ENCODE measurements at regions not wholly inside any gene's neighbourhood (a gene's known extent, or its start where the extent isn't known, plus 50 kb on each side); places are given as distances from the start of the nearest gene placed in this dataset.

DNA sequence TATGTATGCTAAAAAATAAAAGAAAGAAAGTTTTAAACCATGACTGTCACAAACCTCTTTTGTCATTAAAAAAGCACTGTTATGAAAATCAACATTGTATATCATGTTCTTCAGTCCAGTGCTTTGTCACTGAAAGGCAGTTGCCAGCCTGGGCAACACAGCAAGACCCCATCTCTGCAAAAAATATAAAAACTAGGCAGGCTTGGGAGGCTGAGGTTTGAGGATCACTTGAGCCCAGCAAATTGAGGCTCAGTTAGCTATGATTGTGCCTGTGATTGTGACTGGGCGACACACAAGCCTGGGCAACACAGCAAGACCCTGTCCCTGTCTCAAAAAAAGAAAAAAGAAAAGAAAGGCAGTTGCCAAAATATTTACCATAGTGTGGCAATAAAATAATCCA is 102.7 kb upstream of the NAP1L1 start:
- Histone ChIP-seq H3K9me3 (ENCODE audit: low read length) (no peaks in the 10 kb centered on the region), H3K4me2 (ENCODE audit: low read length) (no peak overlapping the region), H3K27ac (ENCODE audit: low read depth, low read length, poor library complexity, severe bottlenecking) (no peak overlapping the region), H2AFZ (ENCODE audit: low read length) (no peak overlapping the region), H3K36me3 (ENCODE audit: insufficient read depth, low read length) (no peaks in the 10 kb centered on the region), H3K79me2 (ENCODE audit: insufficient read depth, low read depth, low read length) (no peaks in the 10 kb centered on the region), H3K4me1 (ENCODE audit: insufficient read depth, low read length, poor library complexity, severe bottlenecking) (no peaks in the 10 kb centered on the region), H3K4me3 (ENCODE audit: low read depth, low read length, poor library complexity, severe bottlenecking) (no peak overlapping the region), H3K9me2 (ENCODE audit: insufficient read depth, low read length) (no peaks in the 10 kb centered on the region), H4K20me1 (ENCODE audit: insufficient read depth, low read length) (no peaks in the 10 kb centered on the region)
- CTCF ChIA-PET (ENCODE audit: unreplicated experiment): no interaction called here
- TF ChIP-seq, protein P1, sequence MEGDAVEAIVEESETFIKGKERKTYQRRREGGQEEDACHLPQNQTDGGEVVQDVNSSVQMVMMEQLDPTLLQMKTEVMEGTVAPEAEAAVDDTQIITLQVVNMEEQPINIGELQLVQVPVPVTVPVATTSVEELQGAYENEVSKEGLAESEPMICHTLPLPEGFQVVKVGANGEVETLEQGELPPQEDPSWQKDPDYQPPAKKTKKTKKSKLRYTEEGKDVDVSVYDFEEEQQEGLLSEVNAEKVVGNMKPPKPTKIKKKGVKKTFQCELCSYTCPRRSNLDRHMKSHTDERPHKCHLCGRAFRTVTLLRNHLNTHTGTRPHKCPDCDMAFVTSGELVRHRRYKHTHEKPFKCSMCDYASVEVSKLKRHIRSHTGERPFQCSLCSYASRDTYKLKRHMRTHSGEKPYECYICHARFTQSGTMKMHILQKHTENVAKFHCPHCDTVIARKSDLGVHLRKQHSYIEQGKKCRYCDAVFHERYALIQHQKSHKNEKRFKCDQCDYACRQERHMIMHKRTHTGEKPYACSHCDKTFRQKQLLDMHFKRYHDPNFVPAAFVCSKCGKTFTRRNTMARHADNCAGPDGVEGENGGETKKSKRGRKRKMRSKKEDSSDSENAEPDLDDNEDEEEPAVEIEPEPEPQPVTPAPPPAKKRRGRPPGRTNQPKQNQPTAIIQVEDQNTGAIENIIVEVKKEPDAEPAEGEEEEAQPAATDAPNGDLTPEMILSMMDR (conservative IDR thresholded peaks at IDR 0.05; ENCODE audit: low read length): no peak
- TF ChIP-seq EZH2phosphoT487 (IDR thresholded peaks at IDR 0.05; ENCODE audit: borderline replicate concordance, low read depth, low read length): no peak
- POLR2A ChIA-PET: no interaction called here
- BruUV-seq (replicated peaks): no TSS peak
- DNase-seq (ENCODE audit: low spot score): no peak
- intact Hi-C loops (cut with micrococcal nuclease; ENCODE audit: unreplicated experiment): no loop called here

DNA sequence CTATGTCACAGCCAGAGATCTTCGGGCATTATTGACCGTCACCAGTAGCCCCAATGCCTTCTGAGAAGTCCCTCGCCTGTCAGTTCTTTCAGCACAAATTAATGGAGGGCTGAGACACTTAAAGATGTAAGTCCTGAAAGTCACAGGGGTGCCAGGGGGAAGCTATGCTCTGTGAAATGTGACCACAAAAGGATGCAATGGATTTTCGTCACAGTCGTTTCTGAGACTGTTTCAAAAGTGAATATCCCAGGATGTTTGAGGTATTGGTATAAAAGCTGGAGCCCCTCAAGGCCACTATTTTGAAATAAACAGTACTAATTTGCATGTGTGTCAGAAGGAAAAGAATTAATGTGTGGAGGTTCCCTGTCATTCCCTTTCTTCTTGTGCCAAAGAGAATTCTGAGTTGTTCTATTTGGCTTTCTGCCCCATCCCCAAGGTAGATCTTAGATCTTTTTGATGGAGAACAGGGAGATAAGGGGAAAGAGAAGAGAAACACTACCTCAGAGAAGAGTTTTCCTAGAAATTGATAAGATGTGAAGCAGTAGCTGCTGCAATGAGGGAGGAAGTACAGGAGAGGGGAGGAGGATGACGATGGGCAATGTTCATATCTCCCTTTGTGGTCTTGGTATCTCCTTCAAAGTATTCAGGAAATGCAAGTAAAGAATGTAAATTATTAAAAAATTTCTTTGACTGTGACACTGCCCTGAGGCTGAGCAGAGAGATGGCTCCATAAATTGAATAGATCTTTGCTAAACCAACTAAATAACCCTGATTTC is 101.8 kb upstream of the NAP1L1 start:
- H3K4me2 ChIP-seq (ENCODE audit: low read length): no peak overlapping the region
- H3K9me2 ChIP-seq (ENCODE audit: insufficient read depth, low read length): no peaks in the 10 kb centered on the region
- ChIA-PET POLR2A (no interaction called here), CTCF (ENCODE audit: unreplicated experiment) (no interaction called here)
- no peaks in the 10 kb centered on the region for H3K4me1 ChIP-seq (ENCODE audit: insufficient read depth, low read length, poor library complexity, severe bottlenecking)
- TF ChIP-seq EZH2phosphoT487 (IDR thresholded peaks at IDR 0.05; ENCODE audit: borderline replicate concordance, low read depth, low read length): no peak
- TF ChIP-seq, protein P1 (conservative IDR thresholded peaks at IDR 0.05; ENCODE audit: low read length): no peak
- no peaks in the 10 kb centered on the region for H3K79me2 ChIP-seq (ENCODE audit: insufficient read depth, low read depth, low read length)
- intact Hi-C loops (cut with micrococcal nuclease; ENCODE audit: unreplicated experiment): no loop called here
- BruUV-seq (replicated peaks): no TSS peak
- no peaks in the 10 kb centered on the region for H4K20me1 ChIP-seq (ENCODE audit: insufficient read depth, low read length)
- H2AFZ ChIP-seq (ENCODE audit: low read length): no peak overlapping the region
- no peak overlapping the region for H3K27ac ChIP-seq (ENCODE audit: low read depth, low read length, poor library complexity, severe bottlenecking)
- H3K4me3 ChIP-seq (ENCODE audit: low read depth, low read length, poor library complexity, severe bottlenecking): no peak overlapping the region
- DNase-seq (ENCODE audit: low spot score): no peak
- H3K9me3 ChIP-seq (ENCODE audit: low read length): no peaks in the 10 kb centered on the region
- no peaks in the 10 kb centered on the region for H3K36me3 ChIP-seq (ENCODE audit: insufficient read depth, low read length)

DNA sequence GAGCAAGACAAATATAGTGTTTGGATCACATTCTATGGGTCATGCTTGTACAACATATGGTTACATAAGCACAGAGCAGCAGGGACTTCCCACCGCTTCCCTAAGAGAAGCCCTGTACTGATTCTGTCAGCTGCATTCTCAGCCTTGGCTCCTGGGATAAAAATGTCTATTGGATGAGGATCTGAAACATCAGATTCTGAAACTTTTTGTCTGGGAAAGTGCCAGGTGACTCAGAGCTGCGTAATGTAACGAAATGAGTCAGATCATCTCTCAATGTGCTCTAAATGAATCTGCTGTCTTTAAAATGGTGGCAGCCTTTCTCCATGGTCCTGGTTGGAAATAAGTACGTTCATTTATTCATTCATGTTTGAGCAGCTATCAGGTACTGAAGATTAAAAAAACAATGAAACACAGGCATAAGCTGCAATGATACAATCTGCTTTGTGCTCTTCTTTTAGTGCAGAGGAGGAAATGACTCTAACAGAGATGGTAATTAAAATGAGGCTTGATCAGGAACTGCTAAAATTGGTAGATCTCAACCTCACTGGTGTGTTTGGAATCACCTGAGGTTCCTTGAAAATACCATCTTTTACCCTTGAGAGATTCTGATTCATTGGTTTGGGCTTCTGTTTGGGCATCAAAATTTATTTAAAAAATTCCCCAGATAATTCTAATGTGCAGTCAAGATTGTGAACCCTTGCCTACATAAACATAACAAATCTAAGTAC is 99.1 kb upstream of the NAP1L1 start:
- ChIA-PET POLR2A (no interaction called here), CTCF (ENCODE audit: unreplicated experiment) (no interaction called here)
- intact Hi-C loops (cut with micrococcal nuclease; ENCODE audit: unreplicated experiment): no loop called here
- Histone ChIP-seq H3K4me2 (ENCODE audit: low read length) (no peak overlapping the region), H2AFZ (ENCODE audit: low read length) (no peak overlapping the region), H3K4me3 (ENCODE audit: low read depth, low read length, poor library complexity, severe bottlenecking) (no peak overlapping the region), H4K20me1 (ENCODE audit: insufficient read depth, low read length) (no peaks in the 10 kb centered on the region), H3K36me3 (ENCODE audit: insufficient read depth, low read length) (no peaks in the 10 kb centered on the region), H3K27ac (ENCODE audit: low read depth, low read length, poor library complexity, severe bottlenecking) (no peak overlapping the region), H3K4me1 (ENCODE audit: insufficient read depth, low read length, poor library complexity, severe bottlenecking) (no peaks in the 10 kb centered on the region), H3K79me2 (ENCODE audit: insufficient read depth, low read depth, low read length) (no peaks in the 10 kb centered on the region), H3K9me3 (ENCODE audit: low read length) (no peaks in the 10 kb centered on the region), H3K9me2 (ENCODE audit: insufficient read depth, low read length) (no peaks in the 10 kb centered on the region)
- BruUV-seq (replicated peaks): no TSS peak
- no peak for DNase-seq (ENCODE audit: low spot score)
- TF ChIP-seq EZH2phosphoT487 (IDR thresholded peaks at IDR 0.05; ENCODE audit: borderline replicate concordance, low read depth, low read length): no peak
- TF ChIP-seq, protein P1 (conservative IDR thresholded peaks at IDR 0.05; ENCODE audit: low read length): no peak

All from OCI-LY7 (cell line).